ENCODE measurements at regions not wholly inside any gene's neighbourhood (a gene's known extent, or its start where the extent isn't known, plus 50 kb on each side); places are given as distances from the start of the nearest gene placed in this dataset.

DNA sequence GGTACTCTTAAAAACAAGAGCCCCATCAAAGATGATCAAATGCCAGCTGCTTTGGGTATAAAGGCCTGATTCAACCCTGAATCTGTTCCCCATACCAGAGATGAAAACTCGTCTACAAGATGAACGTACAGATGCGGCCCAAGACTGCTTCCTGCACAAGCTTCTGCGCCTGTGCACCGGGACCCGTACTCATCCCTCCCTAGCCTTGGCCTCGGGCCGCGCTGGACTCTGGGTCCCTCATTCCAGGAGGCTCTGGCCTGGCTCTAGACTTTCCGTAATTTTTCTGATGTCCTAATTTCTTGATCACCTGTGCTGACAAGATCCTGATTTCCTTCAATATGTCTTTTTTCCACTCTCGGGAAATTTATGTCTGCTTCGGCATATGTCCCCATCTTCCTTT is 612.3 kb downstream of the BNC2 start:
- H3K27me3 Mint-ChIP-seq (ENCODE audit: insufficient read depth, unreplicated experiment) = no peaks in the 10 kb centered on the region
- H3K36me3 Mint-ChIP-seq (ENCODE audit: insufficient read depth, unreplicated experiment) = no peaks in the 10 kb centered on the region
- BruUV-seq (replicated peaks) = no TSS peak
- ChIA-PET POLR2A (no interaction called here), CTCF (interaction anchor here (0.6 to 0.8 kb wide), 4 partner anchors 15 to 324 kb away, joined by 3 read pairs; no protein-coding TSS in a partner anchor)
- intact Hi-C loops (cut with micrococcal nuclease) = no loop called here
- DNase-seq (ENCODE audit: unreplicated experiment) = no peak
- TF ChIP-seq CTCF (IDR thresholded peaks at IDR 0.05; ENCODE audit: unreplicated experiment) = no peak
- no peak overlapping the region for H3K27ac Mint-ChIP-seq (ENCODE audit: low read depth, unreplicated experiment)
- H3K4me3 Mint-ChIP-seq (ENCODE audit: unreplicated experiment) = no peak overlapping the region
- no peaks in the 10 kb centered on the region for H3K9me3 Mint-ChIP-seq (ENCODE audit: unreplicated experiment)
- peaks cover 8% of the 10 kb centered on the region for H3K4me1 Mint-ChIP-seq (ENCODE audit: insufficient read depth, unreplicated experiment)

DNA sequence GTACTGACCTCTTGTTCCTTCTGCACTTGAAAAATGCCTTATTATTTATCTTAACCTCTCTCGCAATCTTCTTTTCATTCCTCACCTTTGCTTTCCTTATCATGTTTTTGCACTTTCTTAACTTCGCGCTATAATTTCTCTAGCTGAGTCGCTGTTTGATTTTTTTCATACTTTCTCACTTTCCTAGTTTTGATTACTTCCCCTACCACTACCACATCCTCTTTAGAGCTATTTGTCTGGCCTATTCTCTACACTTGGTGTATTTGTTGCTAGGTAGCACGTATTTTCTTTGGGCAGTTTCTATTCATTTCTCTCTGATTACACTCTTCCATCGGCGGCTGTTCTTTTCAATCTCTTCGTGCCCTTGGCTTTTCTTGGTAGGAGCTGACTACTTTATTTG is 611.8 kb downstream of the BNC2 start:
- no peak for TF ChIP-seq CTCF (IDR thresholded peaks at IDR 0.05; ENCODE audit: unreplicated experiment)
- Mint-ChIP-seq H3K4me1 (ENCODE audit: insufficient read depth, unreplicated experiment) (peaks cover 11% of the 10 kb centered on the region), H3K27me3 (ENCODE audit: insufficient read depth, unreplicated experiment) (peaks cover 2% of the 10 kb centered on the region), H3K27ac (ENCODE audit: low read depth, unreplicated experiment) (no peak overlapping the region), H3K9me3 (ENCODE audit: unreplicated experiment) (no peaks in the 10 kb centered on the region), H3K4me3 (ENCODE audit: unreplicated experiment) (no peak overlapping the region), H3K36me3 (ENCODE audit: insufficient read depth, unreplicated experiment) (no peaks in the 10 kb centered on the region)
- BruUV-seq (replicated peaks) = no TSS peak
- intact Hi-C loops (cut with micrococcal nuclease) = no loop called here
- CTCF ChIA-PET = interaction anchor here (0.6 to 0.8 kb wide), 6 partner anchors 14 to 493 kb away, joined by 3 read pairs; no protein-coding TSS in a partner anchor
- POLR2A ChIA-PET = no interaction called here
- DNase-seq (ENCODE audit: unreplicated experiment) = no peak

DNA sequence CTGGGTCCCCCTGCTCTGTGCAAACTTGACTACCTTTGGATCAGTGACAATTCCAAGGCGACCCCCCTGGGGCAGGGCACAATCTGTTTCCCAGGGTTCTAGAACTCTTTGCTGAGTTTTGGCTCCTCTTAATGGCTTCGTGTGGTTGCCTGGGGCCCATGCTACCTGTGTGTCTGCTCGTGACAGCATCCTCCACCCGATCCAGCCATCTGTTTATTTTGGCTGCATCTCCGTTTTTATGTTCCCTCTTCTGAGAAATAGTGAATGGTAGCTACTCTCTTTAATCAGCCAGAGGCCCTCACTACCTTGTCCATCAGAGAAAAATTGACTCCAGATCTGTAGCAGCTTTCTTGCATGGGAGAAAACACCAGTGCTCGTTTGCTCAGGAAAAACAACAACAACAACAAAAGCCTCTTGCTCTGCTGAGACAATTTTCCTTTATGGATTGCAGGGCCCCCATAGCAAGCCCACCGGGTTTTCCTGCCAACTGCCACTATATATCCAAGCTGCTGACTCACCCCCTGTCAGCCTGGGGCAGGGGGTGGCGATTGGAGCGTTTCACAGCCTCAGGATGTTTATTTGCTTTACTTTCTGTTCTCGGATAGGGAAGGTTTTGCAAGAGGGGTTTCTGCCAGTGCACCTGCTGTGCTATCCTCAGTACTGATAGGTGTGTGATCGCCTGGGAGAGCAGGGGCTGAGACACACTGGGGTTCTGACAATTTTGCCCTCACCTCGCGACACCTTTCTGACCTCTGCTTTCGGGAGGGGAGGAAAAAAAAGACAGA is 607.8 kb downstream of the BNC2 start:
- intact Hi-C loops (cut with micrococcal nuclease) = no loop called here
- no TSS peak for BruUV-seq (replicated peaks)
- Mint-ChIP-seq H3K27ac (ENCODE audit: low read depth, unreplicated experiment) (no peak overlapping the region), H3K4me3 (ENCODE audit: unreplicated experiment) (no peak overlapping the region), H3K9me3 (ENCODE audit: unreplicated experiment) (no peaks in the 10 kb centered on the region), H3K36me3 (ENCODE audit: insufficient read depth, unreplicated experiment) (no peaks in the 10 kb centered on the region), H3K27me3 (ENCODE audit: insufficient read depth, unreplicated experiment) (peaks cover 12% of the 10 kb centered on the region), H3K4me1 (ENCODE audit: insufficient read depth, unreplicated experiment) (peaks cover 11% of the 10 kb centered on the region)
- no peak for TF ChIP-seq CTCF (IDR thresholded peaks at IDR 0.05; ENCODE audit: unreplicated experiment)
- peak; percentile 52 for DNase-seq (ENCODE audit: unreplicated experiment)
- ChIA-PET CTCF (interaction anchor here (0.8 kb wide), 1 partner anchor 14 kb away, joined by 3 read pairs; no protein-coding TSS in a partner anchor), POLR2A (no interaction called here)

GRCh38 chr9:16265688-16266087 is 604.8 kb downstream of the BNC2 start:
- H3K4me3 Mint-ChIP-seq (ENCODE audit: unreplicated experiment) = no peak overlapping the region

More at GRCh38 chr9:16265688-16266087, 604.8 kb downstream of the BNC2 start:
- intact Hi-C loops (cut with micrococcal nuclease) = loop anchor here (1.0 kb wide), 1 partner anchor 462 kb away; no protein-coding TSS in a partner anchor
- peaks cover 11% of the 10 kb centered on the region for H3K4me1 Mint-ChIP-seq (ENCODE audit: insufficient read depth, unreplicated experiment)
- ChIA-PET CTCF (interaction anchor here (0.7 to 1.1 kb wide), 3 partner anchors 9 to 19 kb away, joined by 3 to 4 read pairs (median 3); no protein-coding TSS in a partner anchor), POLR2A (no interaction called here)
- DNase-seq (ENCODE audit: unreplicated experiment) = peak; percentile 44
- H3K36me3 Mint-ChIP-seq (ENCODE audit: insufficient read depth, unreplicated experiment) = no peaks in the 10 kb centered on the region
- H3K27ac Mint-ChIP-seq (ENCODE audit: low read depth, unreplicated experiment) = no peak overlapping the region
- no peaks in the 10 kb centered on the region for H3K9me3 Mint-ChIP-seq (ENCODE audit: unreplicated experiment)
- H3K27me3 Mint-ChIP-seq (ENCODE audit: insufficient read depth, unreplicated experiment) = peaks cover 12% of the 10 kb centered on the region
- TF ChIP-seq CTCF (IDR thresholded peaks at IDR 0.05; ENCODE audit: unreplicated experiment) = no peak
- BruUV-seq (replicated peaks) = no TSS peak
